ENCODE measurements at regions not wholly inside any gene's neighbourhood (a gene's known extent, or its start where the extent isn't known, plus 50 kb on each side); places are given as distances from the start of the nearest gene placed in this dataset.

GRCh38 chr6:30832864-30833263 lies 51.5 kb upstream of the DDR1 start:
- Histone ChIP-seq H3K36me3 (ENCODE audit: control insufficient read depth, insufficient read depth, low read length) (no peaks in the 10 kb centered on the region), H3K4me3 (ENCODE audit: insufficient read depth, low read depth, low read length, poor library complexity, severe bottlenecking) (no peak overlapping the region), H3K27ac (ENCODE audit: insufficient read depth, low read length, poor library complexity, severe bottlenecking) (no peak overlapping the region), H3K9me3 (ENCODE audit: control insufficient read depth, low read length) (no peaks in the 10 kb centered on the region), H3K4me1 (ENCODE audit: control insufficient read depth, insufficient read depth, low read length, poor library complexity, severe bottlenecking) (peaks cover 36% of the 10 kb centered on the region), H3K27me3 (replicated peaks; ENCODE audit: control insufficient read depth, insufficient read depth, low read length, poor library complexity, severe bottlenecking) (no peaks in the 10 kb centered on the region)
- no peak for DNase-seq

- no peaks in the 10 kb centered on the region for H3K9me3 ChIP-seq (ENCODE audit: control insufficient read depth, low read length)
- DNase-seq = no peak
- peaks cover 49% of the 10 kb centered on the region for H3K4me1 ChIP-seq (ENCODE audit: control insufficient read depth, insufficient read depth, low read length, poor library complexity, severe bottlenecking)
- H3K36me3 ChIP-seq (ENCODE audit: control insufficient read depth, insufficient read depth, low read length) = no peaks in the 10 kb centered on the region
- peak overlapping the region; percentile 63 for H3K4me3 ChIP-seq (ENCODE audit: insufficient read depth, low read depth, low read length, poor library complexity, severe bottlenecking)
- H3K27ac ChIP-seq (ENCODE audit: insufficient read depth, low read length, poor library complexity, severe bottlenecking) = peak overlapping the region; percentile 60
- H3K27me3 ChIP-seq (replicated peaks; ENCODE audit: control insufficient read depth, insufficient read depth, low read length, poor library complexity, severe bottlenecking) = no peaks in the 10 kb centered on the region
Observed at GRCh38 chr6:30830438-30830837, 53.9 kb upstream of the DDR1 start.

GRCh38 chr6:30829639-30830255 lies 54.6 kb upstream of the DDR1 start:
- peaks cover 43% of the 10 kb centered on the region for H3K4me1 ChIP-seq (ENCODE audit: control insufficient read depth, insufficient read depth, low read length, poor library complexity, severe bottlenecking)
- no peaks in the 10 kb centered on the region for H3K36me3 ChIP-seq (ENCODE audit: control insufficient read depth, insufficient read depth, low read length)
- H3K4me3 ChIP-seq (ENCODE audit: insufficient read depth, low read depth, low read length, poor library complexity, severe bottlenecking) = peak overlapping the region; percentile 63
- H3K27me3 ChIP-seq (replicated peaks; ENCODE audit: control insufficient read depth, insufficient read depth, low read length, poor library complexity, severe bottlenecking) = no peaks in the 10 kb centered on the region
- H3K27ac ChIP-seq (ENCODE audit: insufficient read depth, low read length, poor library complexity, severe bottlenecking) = peak overlapping the region; percentile 60
- no peak for DNase-seq
- H3K9me3 ChIP-seq (ENCODE audit: control insufficient read depth, low read length) = no peaks in the 10 kb centered on the region

GRCh38 chr6:30829033-30829432 lies 55.3 kb upstream of the DDR1 start:
- Histone ChIP-seq H3K4me3 (ENCODE audit: insufficient read depth, low read depth, low read length, poor library complexity, severe bottlenecking) (peak overlapping the region; percentile 63), H3K4me1 (ENCODE audit: control insufficient read depth, insufficient read depth, low read length, poor library complexity, severe bottlenecking) (peaks cover 40% of the 10 kb centered on the region), H3K36me3 (ENCODE audit: control insufficient read depth, insufficient read depth, low read length) (peaks cover 3% of the 10 kb centered on the region), H3K27ac (ENCODE audit: insufficient read depth, low read length, poor library complexity, severe bottlenecking) (peak overlapping the region; percentile 60), H3K27me3 (replicated peaks; ENCODE audit: control insufficient read depth, insufficient read depth, low read length, poor library complexity, severe bottlenecking) (no peaks in the 10 kb centered on the region), H3K9me3 (ENCODE audit: control insufficient read depth, low read length) (no peaks in the 10 kb centered on the region)
- no peak for DNase-seq

- peaks cover 40% of the 10 kb centered on the region for H3K4me1 ChIP-seq (ENCODE audit: control insufficient read depth, insufficient read depth, low read length, poor library complexity, severe bottlenecking)
- no peaks in the 10 kb centered on the region for H3K27me3 ChIP-seq (replicated peaks; ENCODE audit: control insufficient read depth, insufficient read depth, low read length, poor library complexity, severe bottlenecking)
- DNase-seq = peak; percentile 48 to 63 (median 56)
- H3K36me3 ChIP-seq (ENCODE audit: control insufficient read depth, insufficient read depth, low read length) = peaks cover 3% of the 10 kb centered on the region
- no peaks in the 10 kb centered on the region for H3K9me3 ChIP-seq (ENCODE audit: control insufficient read depth, low read length)
- peak overlapping the region; percentile 9 for H3K27ac ChIP-seq (ENCODE audit: insufficient read depth, low read length, poor library complexity, severe bottlenecking)
- H3K4me3 ChIP-seq (ENCODE audit: insufficient read depth, low read depth, low read length, poor library complexity, severe bottlenecking) = peak overlapping the region; percentile 63
Observed at GRCh38 chr6:30828027-30828962, 56.0 kb upstream of the DDR1 start.

GRCh38 chr6:30826961-30827342 lies 57.4 kb upstream of the DDR1 start:
- Histone ChIP-seq H3K27ac (ENCODE audit: insufficient read depth, low read length, poor library complexity, severe bottlenecking) (peak overlapping the region; percentile 4), H3K9me3 (ENCODE audit: control insufficient read depth, low read length) (no peaks in the 10 kb centered on the region), H3K36me3 (ENCODE audit: control insufficient read depth, insufficient read depth, low read length) (peaks cover 3% of the 10 kb centered on the region), H3K4me3 (ENCODE audit: insufficient read depth, low read depth, low read length, poor library complexity, severe bottlenecking) (no peak overlapping the region), H3K27me3 (replicated peaks; ENCODE audit: control insufficient read depth, insufficient read depth, low read length, poor library complexity, severe bottlenecking) (no peaks in the 10 kb centered on the region), H3K4me1 (ENCODE audit: control insufficient read depth, insufficient read depth, low read length, poor library complexity, severe bottlenecking) (peaks cover 40% of the 10 kb centered on the region)
- no peak for DNase-seq

GRCh38 chr6:30824698-30825097 lies 59.6 kb upstream of the DDR1 start:
- H3K4me1 ChIP-seq (ENCODE audit: control insufficient read depth, insufficient read depth, low read length, poor library complexity, severe bottlenecking) = peaks cover 31% of the 10 kb centered on the region
- H3K9me3 ChIP-seq (ENCODE audit: control insufficient read depth, low read length) = no peaks in the 10 kb centered on the region
- peaks cover 3% of the 10 kb centered on the region for H3K36me3 ChIP-seq (ENCODE audit: control insufficient read depth, insufficient read depth, low read length)
- no peak for DNase-seq
- no peaks in the 10 kb centered on the region for H3K27me3 ChIP-seq (replicated peaks; ENCODE audit: control insufficient read depth, insufficient read depth, low read length, poor library complexity, severe bottlenecking)
- H3K27ac ChIP-seq (ENCODE audit: insufficient read depth, low read length, poor library complexity, severe bottlenecking) = no peak overlapping the region
- H3K4me3 ChIP-seq (ENCODE audit: insufficient read depth, low read depth, low read length, poor library complexity, severe bottlenecking) = no peak overlapping the region

- Histone ChIP-seq H3K27ac (ENCODE audit: insufficient read depth, low read length, poor library complexity, severe bottlenecking) (no peak overlapping the region), H3K4me1 (ENCODE audit: control insufficient read depth, insufficient read depth, low read length, poor library complexity, severe bottlenecking) (peaks cover 22% of the 10 kb centered on the region)
Observed at GRCh38 chr6:30823534-30823865, 60.8 kb upstream of the DDR1 start.

GRCh38 chr6:30821862-30822784 lies 62.2 kb upstream of the DDR1 start:
- H3K27me3 ChIP-seq (replicated peaks; ENCODE audit: control insufficient read depth, insufficient read depth, low read length, poor library complexity, severe bottlenecking) = no peaks in the 10 kb centered on the region
- H3K9me3 ChIP-seq (ENCODE audit: control insufficient read depth, low read length) = no peaks in the 10 kb centered on the region
- peaks cover 8% of the 10 kb centered on the region for H3K4me1 ChIP-seq (ENCODE audit: control insufficient read depth, insufficient read depth, low read length, poor library complexity, severe bottlenecking)
- H3K27ac ChIP-seq (ENCODE audit: insufficient read depth, low read length, poor library complexity, severe bottlenecking) = no peak overlapping the region
- no peak for DNase-seq
- H3K36me3 ChIP-seq (ENCODE audit: control insufficient read depth, insufficient read depth, low read length) = peaks cover 3% of the 10 kb centered on the region
- no peak overlapping the region for H3K4me3 ChIP-seq (ENCODE audit: insufficient read depth, low read depth, low read length, poor library complexity, severe bottlenecking)

More at GRCh38 chr6:30823534-30823865, 60.8 kb upstream of the DDR1 start:
- H3K36me3 ChIP-seq (ENCODE audit: control insufficient read depth, insufficient read depth, low read length) = peaks cover 3% of the 10 kb centered on the region
- no peaks in the 10 kb centered on the region for H3K27me3 ChIP-seq (replicated peaks; ENCODE audit: control insufficient read depth, insufficient read depth, low read length, poor library complexity, severe bottlenecking)
- H3K9me3 ChIP-seq (ENCODE audit: control insufficient read depth, low read length) = no peaks in the 10 kb centered on the region
- no peak for DNase-seq
- H3K4me3 ChIP-seq (ENCODE audit: insufficient read depth, low read depth, low read length, poor library complexity, severe bottlenecking) = no peak overlapping the region

All from effector memory CD4-positive, alpha-beta T cell (primary cell).